Colonic mucosa (tissue), 4 donors: ENCODE measurements at regions not wholly inside any gene's neighbourhood (a gene's known extent, or its start where the extent isn't known, plus 50 kb on each side); places are given as distances from the start of the nearest gene placed in this dataset.

ENCODE experiments used
- DNase-seq: peaks from one replicate; pipeline ENCODE4 v3.0.0-alpha.2; 2020
- H3K27ac ChIP-seq: fragments of 200-600 bp; one replicate; pipeline ENCODE4 v1.8.0; 2021
- H3K27me3 ChIP-seq: fragments of 200-600 bp; one replicate; pipeline ENCODE4 v1.8.0; 2021
- H3K36me3 ChIP-seq: fragments of 200-600 bp; one replicate; pipeline ENCODE4 v1.8.0; 2021
- H3K4me1 ChIP-seq: fragments of 200-600 bp; one replicate; pipeline ENCODE4 v1.8.0; 2021; ENCODE audit warnings: mild to moderate bottlenecking
- H3K4me3 ChIP-seq: fragments of 200-600 bp; one replicate; pipeline ENCODE4 v1.8.0; 2021
- H3K9ac ChIP-seq, 2 donors: one replicate each; pipeline ENCODE4 v1.7.0; 2013; ENCODE audit warnings: control low read depth in 2 of 2, low read depth in 2 of 2, low read length in 2 of 2
- H3K9me3 ChIP-seq: fragments of 200-600 bp; one replicate; pipeline ENCODE4 v1.8.0; 2021
- CTCF ChIP-seq: fragments of 200-600 bp; IDR thresholded peaks from one replicate; pipeline ENCODE4 v1.8.0; 2022; ENCODE audit warnings: antibody characterized with exemption, mild to moderate bottlenecking
- intact Hi-C: fragments of 100-400 bp; cut with DNase I; formaldehyde crosslinking; loops from one replicate; pipeline ENCODE4 v1.14.1; 2022
- donor health status: healthy.
- donor health status: DM: no; HTN: no; CAD: no.
- donor health status: DM: no; HTN: no; CAD: no.

- TF ChIP-seq CTCF, result no peak
- Histone ChIP-seq H3K4me1 (peaks cover 5% of the 10 kb centered on the region), H3K27ac (peak overlapping the region; percentile 16), H3K4me3 (no peak overlapping the region), H3K27me3 (no peaks in the 10 kb centered on the region), H3K36me3 (no peaks in the 10 kb centered on the region), H3K9me3 (no peaks in the 10 kb centered on the region), H3K9ac (no peak overlapping the region)
- DNase-seq, result peak; percentile 32
- intact Hi-C loops, result no loop called here
Observed at GRCh38 chr10:78802866-78803265, 265.9 kb upstream of the ZMIZ1 start.

GRCh38 chr10:78803710-78804109 is 265.1 kb upstream of the ZMIZ1 start:
- H3K9me3 ChIP-seq, result no peaks in the 10 kb centered on the region
- no peak overlapping the region for H3K27ac ChIP-seq
- H3K4me3 ChIP-seq, result no peak overlapping the region
- H3K27me3 ChIP-seq, result no peaks in the 10 kb centered on the region
- H3K9ac ChIP-seq, result no peak overlapping the region
- DNase-seq, result no peak
- intact Hi-C loops, result no loop called here
- no peaks in the 10 kb centered on the region for H3K36me3 ChIP-seq
- TF ChIP-seq CTCF, result no peak
- H3K4me1 ChIP-seq, result peaks cover 5% of the 10 kb centered on the region

GRCh38 chr10:78804411-78805032 is 264.2 kb upstream of the ZMIZ1 start:
- Histone ChIP-seq H3K9me3 (no peaks in the 10 kb centered on the region), H3K4me1 (peaks cover 5% of the 10 kb centered on the region), H3K9ac (no peak overlapping the region), H3K27me3 (no peaks in the 10 kb centered on the region), H3K36me3 (no peaks in the 10 kb centered on the region), H3K4me3 (no peak overlapping the region), H3K27ac (peak overlapping the region; percentile 26)
- intact Hi-C loops, result no loop called here
- DNase-seq, result no peak
- no peak for TF ChIP-seq CTCF

GRCh38 chr10:78805176-78805575 is 263.6 kb upstream of the ZMIZ1 start:
- Histone ChIP-seq H3K4me1 (peaks cover 5% of the 10 kb centered on the region), H3K27me3 (no peaks in the 10 kb centered on the region), H3K27ac (peak overlapping the region; percentile 26), H3K36me3 (no peaks in the 10 kb centered on the region), H3K4me3 (no peak overlapping the region), H3K9me3 (no peaks in the 10 kb centered on the region), H3K9ac (peak overlapping the region in 1 of 2 donors; percentile 28)
- DNase-seq, result peak; percentile 42
- intact Hi-C loops, result no loop called here
- TF ChIP-seq CTCF, result no peak

GRCh38 chr10:78806681-78807221 is 262.0 kb upstream of the ZMIZ1 start:
- DNase-seq, result no peak
- Histone ChIP-seq H3K4me1 (peaks cover 5% of the 10 kb centered on the region), H3K9ac (no peak overlapping the region), H3K36me3 (no peaks in the 10 kb centered on the region), H3K27me3 (no peaks in the 10 kb centered on the region), H3K27ac (no peak overlapping the region), H3K9me3 (no peaks in the 10 kb centered on the region), H3K4me3 (no peak overlapping the region)
- intact Hi-C loops, result no loop called here
- no peak for TF ChIP-seq CTCF
